Kidney epithelial cell (primary cell): ENCODE measurements at regions not wholly inside any gene's neighbourhood (a gene's known extent, or its start where the extent isn't known, plus 50 kb on each side); places are given as distances from the start of the nearest gene placed in this dataset.
"Not testable (repeated sequence)": the region's sequence is repeated elsewhere in the genome, so short reads cannot be mapped to it uniquely, and the experiment has no call there.

ENCODE experiments used
- DNase-seq: peaks from one replicate; pipeline ENCODE4 v3.0.0-alpha.2; 2010; ENCODE audit warnings: low read depth
- H3K27me3 ChIP-seq: 2 replicates; pipeline ENCODE4 v1.6.0; 2011; ENCODE audit warnings: low read length; ENCODE audit not compliant: control insufficient read depth, insufficient read depth
- H3K36me3 ChIP-seq: 2 replicates; pipeline ENCODE4 v1.5.1; 2011; ENCODE audit warnings: low read length; ENCODE audit not compliant: control insufficient read depth, insufficient read depth
- H3K4me3 ChIP-seq: 2 replicates; pipeline ENCODE4 v1.5.1; 2011; ENCODE audit warnings: low read depth, mild to moderate bottlenecking, control low read depth, low read length
- TF ChIP-seq, protein P1 (sequence below): IDR thresholded peaks from 2 replicates; pipeline ENCODE4 v1.5.1; 2011; ENCODE audit warnings: mild to moderate bottlenecking, moderate library complexity, low read length, control low read depth, inconsistent platforms; ENCODE audit not compliant: insufficient read depth, poor library complexity, severe bottlenecking

DNA sequence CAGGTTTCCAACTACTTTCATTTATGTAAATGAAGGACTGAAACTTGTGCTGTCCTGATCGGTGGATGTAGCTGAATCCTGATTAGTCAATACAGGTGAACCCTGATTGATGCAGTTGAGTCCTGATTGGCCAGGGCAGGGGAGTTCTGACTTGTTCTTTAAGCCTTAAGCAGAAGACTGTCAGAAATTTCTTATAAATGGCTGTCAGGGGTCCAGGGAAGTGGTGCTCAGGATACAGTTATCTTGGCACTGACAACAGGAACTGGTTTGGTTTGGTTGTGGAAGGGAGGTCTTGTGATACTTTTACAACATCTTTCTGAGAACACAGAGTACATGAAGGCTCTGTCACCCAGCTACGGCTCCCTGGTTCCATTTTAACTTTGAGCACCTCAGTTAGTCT lies 132.1 kb downstream of the KCNJ12 start:
- Histone ChIP-seq H3K4me3 (no peak overlapping the region), H3K36me3 (no peaks in the 10 kb centered on the region), H3K27me3 (peaks cover 6% of the 10 kb centered on the region)
- TF ChIP-seq, protein P1, sequence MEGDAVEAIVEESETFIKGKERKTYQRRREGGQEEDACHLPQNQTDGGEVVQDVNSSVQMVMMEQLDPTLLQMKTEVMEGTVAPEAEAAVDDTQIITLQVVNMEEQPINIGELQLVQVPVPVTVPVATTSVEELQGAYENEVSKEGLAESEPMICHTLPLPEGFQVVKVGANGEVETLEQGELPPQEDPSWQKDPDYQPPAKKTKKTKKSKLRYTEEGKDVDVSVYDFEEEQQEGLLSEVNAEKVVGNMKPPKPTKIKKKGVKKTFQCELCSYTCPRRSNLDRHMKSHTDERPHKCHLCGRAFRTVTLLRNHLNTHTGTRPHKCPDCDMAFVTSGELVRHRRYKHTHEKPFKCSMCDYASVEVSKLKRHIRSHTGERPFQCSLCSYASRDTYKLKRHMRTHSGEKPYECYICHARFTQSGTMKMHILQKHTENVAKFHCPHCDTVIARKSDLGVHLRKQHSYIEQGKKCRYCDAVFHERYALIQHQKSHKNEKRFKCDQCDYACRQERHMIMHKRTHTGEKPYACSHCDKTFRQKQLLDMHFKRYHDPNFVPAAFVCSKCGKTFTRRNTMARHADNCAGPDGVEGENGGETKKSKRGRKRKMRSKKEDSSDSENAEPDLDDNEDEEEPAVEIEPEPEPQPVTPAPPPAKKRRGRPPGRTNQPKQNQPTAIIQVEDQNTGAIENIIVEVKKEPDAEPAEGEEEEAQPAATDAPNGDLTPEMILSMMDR: no peak
- no peak for DNase-seq

DNA sequence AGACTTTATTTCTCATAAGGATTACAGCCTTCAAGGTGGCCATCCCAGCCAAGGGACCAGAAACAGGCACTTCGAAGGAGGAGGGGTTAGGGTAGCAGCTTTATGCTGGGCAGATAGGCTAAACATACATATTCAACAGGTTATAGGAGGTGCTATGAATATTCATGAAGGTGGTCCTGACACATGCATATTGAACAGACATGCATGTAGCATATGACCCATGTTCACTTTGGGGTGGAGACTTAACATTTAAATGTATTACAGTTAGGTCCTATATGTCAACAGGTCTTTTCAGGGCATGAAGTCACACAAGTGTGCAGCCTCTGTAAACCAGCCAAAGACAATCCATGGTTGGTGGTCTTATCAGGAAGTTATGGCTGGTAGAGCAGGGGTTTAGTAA lies 133.2 kb downstream of the KCNJ12 start:
- DNase-seq: not testable (repeated sequence)

DNA sequence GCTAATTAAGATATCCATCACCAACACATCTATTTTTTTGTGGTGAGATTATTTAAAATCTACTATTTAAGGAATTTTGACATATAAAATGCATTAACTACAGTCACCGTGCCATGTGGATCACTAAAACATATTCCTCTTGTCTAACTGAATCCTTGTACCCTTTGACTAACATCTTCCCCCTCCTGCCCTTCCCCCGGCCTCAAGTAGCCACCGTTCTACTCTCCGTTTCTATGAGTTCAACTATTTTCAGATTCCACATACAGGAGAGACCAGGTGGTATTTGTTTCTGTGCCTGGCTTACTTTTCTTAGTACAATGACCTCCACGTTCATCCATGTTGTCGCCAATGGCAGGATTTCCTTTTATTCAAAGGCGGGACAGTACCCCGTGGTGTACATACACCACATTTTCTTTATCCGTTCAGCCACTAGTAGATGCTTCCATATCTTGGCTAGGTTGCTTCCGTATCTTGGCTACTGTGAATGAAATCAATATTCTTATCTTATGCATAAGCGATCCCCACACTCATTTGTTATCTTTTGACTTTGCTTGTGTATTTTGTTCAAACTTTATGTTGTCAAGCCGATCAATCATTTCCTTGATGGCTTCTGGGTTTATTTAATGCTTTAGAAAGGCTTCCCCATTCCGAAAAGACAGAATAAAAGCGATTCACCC lies 134.7 kb downstream of the KCNJ12 start:
- Histone ChIP-seq H3K4me3 (peak overlapping the region; percentile 34), H3K36me3 (no peaks in the 10 kb centered on the region), H3K27me3 (peaks cover 6% of the 10 kb centered on the region)
- TF ChIP-seq, protein P1: no peak
- DNase-seq: no peak

More for the DNA sequence above, 133.2 kb downstream of the KCNJ12 start:
- not testable (repeated sequence) for H3K27me3 ChIP-seq, H3K36me3 ChIP-seq, H3K4me3 ChIP-seq

DNA sequence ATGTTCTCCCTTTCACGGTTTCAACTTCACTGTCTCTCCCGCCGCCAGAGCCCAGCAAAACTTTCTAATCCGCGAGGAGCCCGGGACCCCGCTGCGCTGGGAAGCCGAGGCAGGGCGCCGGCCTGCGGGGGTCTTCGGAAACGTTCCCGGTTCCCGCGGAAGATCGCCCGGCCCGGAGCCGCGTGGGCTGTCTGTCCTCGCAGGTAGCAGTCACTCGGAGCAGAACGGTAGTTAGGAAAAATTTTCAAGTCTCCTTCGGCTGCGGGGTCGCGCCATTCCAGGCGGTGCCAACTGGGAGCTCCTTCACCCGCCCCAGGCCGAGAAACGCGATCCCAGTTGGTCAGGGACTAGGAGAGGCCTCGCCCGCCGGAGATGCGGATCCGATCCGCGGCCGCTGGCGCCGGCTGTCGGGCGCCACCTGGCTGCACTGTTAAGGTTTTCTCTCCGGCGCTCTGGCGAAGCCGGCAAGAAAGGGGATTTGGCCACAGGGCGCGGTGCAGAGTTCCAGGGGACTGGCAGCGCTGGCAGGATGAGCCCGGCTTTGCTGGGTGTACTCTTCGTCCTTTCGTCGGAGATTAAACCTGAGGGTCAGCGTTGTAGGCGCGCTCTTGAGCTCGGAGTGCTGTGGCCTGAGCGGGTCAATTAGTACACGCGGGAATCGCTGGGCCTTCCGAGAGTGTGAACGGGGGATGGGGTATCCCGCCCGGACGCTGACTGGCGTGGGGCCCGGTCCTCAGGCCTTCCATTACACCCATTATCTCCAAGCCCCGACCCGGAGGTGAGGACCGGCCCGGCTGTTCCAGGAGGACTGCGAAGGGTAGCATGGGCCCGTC lies 135.4 kb downstream of the KCNJ12 start:
- DNase-seq: peak; percentile 25
- TF ChIP-seq, protein P1: peak; percentile 79
- Histone ChIP-seq H3K36me3 (no peaks in the 10 kb centered on the region), H3K4me3 (peak overlapping the region; percentile 34), H3K27me3 (peaks cover 6% of the 10 kb centered on the region)

DNA sequence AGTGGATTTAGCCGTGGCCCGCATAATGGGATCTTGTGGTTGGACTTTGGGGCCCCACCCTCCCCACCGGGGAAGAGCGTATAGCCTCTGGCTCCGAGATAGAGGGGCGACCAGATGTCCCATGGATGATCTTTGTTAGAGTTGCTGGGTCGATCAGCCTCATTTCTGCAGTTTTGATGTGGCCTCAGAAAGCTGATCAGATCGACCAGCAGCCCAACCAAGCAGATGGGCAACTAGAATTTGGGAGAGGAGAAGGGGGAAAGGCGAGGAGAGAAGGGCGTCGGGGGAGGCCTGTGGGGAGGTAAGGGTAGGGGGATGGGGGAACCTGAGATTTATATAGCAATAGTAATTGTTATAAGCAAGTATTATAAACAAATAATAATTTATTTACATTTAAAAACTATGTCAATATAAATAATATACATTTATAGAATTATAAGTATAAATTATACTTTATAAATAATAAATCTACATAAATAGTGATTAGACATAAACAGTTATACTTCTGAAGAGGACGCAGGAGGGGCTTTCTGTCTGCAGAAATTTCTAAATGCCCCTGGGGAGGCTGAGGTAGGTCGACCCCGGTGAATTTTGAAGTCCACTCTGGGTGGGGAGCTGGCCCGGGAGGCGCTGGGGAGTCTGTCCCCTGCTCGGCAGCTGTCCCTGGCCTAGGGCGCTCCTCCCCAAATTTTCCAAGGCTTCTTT lies 136.3 kb downstream of the KCNJ12 start:
- DNase-seq: no peak
- TF ChIP-seq, protein P1: no peak
- Histone ChIP-seq H3K27me3 (peaks cover 6% of the 10 kb centered on the region), H3K36me3 (no peaks in the 10 kb centered on the region), H3K4me3 (no peak overlapping the region)

DNA sequence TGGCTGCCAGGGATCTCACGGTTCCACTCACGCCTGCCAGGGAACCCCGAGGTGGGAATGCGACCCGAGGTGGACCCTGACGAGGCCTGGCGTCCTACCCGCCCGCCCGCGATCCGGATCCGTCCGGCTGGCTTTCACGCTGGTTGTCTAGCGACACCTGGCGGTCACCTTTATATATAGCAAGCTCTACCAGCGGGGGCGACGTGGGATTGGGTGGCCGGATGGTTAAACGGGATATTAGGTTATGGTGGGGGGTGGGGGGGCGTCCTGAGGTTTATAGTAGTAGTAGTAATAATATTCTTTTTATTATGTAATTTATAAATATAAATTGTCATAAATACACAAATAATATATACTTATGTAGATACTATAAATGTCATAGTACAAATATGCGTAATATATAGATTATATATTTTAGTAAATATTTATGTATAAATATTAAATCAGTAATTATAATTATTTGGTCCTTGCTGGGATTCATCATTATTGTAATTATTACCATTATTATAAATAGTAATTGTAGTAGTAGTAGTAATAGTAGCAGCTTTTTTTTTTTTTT lies 136.9 kb downstream of the KCNJ12 start:
- no peaks in the 10 kb centered on the region for H3K36me3 ChIP-seq
- no peak overlapping the region for H3K4me3 ChIP-seq
- TF ChIP-seq, protein P1: peak; percentile 85

DNA sequence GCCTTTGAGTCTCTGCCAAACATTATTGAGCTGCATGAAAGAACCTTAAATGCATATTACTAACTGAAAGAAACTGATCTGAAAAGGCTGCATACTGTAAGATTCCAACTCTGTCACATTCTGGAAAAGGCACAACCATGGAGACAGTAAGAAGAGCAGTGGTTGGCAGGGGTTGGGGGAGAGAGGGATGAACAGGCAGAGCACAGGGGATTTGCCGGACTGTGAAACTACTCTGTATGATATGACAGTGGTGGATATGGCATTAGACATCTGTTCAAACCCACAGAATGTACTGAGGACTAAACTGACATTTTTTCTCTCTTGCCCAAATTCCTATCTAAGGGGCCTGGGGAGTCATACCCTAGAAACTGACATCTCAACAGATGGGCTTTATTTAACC lies 138.4 kb downstream of the KCNJ12 start:
- not testable (repeated sequence) for H3K36me3 ChIP-seq, DNase-seq, H3K4me3 ChIP-seq, H3K27me3 ChIP-seq

More for the DNA sequence above, 136.9 kb downstream of the KCNJ12 start:
- no peak for DNase-seq
- H3K27me3 ChIP-seq: peaks cover 6% of the 10 kb centered on the region
